SK-MEL-5 (cell line): ENCODE measurements at regions not wholly inside any gene's neighbourhood (a gene's known extent, or its start where the extent isn't known, plus 50 kb on each side); places are given as distances from the start of the nearest gene placed in this dataset.

Experiments used
- DNase-seq: peaks from one replicate; pipeline ENCODE4 v3.0.0-alpha.2; 2016; ENCODE audit warnings: low read depth, low spot score
- in situ Hi-C: cut with HindIII; loops from 2 replicates; pipeline ENCODE4 v1.10.0; 2016; ENCODE audit warnings: low sequenced_read_pairs, high pct_unique_total_duplicates, low pct_unique_long_range_greater_than_20kb

DNA sequence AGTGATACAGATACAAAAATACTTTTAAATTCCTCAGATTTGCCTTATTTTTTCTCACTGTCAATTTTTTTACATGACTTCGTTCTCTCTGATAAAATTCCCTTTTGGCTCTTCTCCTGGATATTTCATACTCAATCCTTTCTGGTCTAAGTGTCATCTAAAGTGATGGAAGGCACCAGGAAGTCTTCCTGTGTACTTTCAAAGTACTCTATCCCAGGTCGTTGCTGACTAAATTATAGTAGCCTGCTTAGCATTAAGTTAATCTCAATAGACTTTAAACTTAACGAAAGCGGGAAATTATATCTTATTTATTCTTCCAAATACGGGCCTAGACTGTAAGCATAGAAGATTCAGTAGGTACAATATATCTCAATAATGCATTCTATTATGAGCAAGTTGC lies 67.8 kb downstream of the CASP12 start:
- DNase-seq = no peak
- in situ Hi-C loops = no loop called here

DNA sequence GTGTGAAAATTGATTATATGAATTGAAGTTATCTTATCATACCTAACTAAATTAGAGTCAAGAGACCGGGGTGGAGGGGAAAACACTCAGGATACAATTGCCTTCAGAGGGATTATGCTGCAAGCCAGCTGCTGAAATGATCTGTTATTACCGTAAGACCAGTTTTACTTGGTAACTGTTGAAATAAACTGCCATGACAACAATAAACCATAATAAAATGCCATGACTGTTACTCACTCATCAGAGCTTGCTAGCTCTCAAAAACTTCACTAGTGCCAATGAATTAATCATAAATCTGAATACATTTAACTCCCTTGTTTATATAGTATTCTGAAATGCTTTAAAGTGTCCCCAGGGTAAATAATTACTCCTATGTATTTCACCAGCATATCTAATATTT lies 68.2 kb downstream of the CASP12 start:
- no peak for DNase-seq
- in situ Hi-C loops = no loop called here

DNA sequence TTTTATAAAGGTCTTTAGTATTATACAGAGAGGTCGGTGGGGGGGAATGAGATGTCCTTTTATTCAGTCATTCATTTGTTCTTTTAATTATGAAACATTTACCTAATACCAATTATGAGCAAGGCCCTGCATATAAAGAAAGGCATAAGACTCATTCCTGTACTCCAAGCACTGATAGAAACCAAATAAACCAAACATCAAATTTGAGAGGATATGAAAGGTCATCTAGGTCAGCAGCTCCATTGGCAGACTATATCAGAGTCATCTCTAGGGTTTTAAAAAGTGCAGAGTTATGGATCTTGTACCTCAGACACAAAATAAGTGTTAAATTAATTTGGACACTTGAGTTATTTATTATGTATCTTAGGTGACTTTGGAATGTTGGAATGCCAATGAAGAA lies 71.5 kb downstream of the CASP12 start:
- no peak for DNase-seq
- in situ Hi-C loops = no loop called here

DNA sequence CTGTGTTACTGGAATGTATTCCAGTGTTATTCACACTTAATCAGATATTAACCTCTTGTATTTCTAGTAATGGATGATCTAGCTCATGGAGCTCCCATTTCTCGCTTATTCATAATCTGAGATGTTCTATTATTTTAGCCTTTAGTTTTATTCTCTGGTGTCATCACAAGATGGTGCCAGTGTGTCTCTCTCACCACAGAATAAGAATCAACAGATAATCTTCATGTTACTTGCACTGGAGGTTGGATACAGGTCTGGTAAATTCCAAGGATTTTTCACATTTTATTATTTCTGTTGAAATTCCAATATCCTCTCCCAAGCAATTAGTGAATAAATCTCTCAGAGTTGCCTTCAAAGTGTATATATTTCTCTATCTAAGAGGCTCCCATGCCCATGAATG lies 74.6 kb downstream of the CASP12 start:
- in situ Hi-C loops = no loop called here
- DNase-seq = peak; percentile 43

DNA sequence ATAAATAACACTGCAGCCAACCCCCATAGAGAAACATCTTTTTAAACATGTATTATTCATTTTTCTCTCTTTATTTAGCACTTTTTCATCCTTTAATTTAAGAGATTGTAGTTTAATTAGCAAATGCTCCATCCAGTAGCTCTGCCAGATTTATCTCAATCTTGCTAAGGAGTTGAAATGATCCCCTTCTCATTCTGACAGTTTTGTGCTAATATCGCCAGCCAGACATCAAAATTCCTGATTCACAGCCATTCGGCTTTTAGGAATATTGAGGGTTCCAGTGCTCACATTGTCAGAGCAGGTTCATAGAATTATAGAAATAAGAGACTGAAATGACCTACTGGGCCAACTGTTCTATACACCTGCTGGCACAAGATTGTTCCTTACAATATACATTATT lies 77.8 kb downstream of the CASP12 start:
- no peak for DNase-seq
- in situ Hi-C loops = no loop called here

DNA sequence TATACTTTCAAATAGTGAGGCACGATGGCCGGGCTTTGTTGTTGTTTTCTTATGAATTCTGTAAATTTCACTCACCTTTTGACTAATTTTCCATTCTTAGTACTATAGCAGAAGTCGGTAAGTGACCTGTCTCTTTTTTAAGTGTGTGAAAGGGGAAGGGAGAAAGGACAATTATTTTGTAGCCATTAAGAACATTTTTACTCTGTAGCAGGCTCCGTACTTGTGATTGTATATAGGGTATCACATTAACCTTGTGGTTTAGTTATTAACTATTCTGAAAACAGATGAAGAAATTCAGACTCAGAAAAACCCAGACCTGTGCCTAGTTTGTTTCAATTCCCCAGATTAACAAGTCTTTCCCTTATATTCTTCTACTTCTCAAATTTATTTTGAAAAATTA lies 78.7 kb downstream of the CASP12 start:
- DNase-seq = no peak
- in situ Hi-C loops = no loop called here

DNA sequence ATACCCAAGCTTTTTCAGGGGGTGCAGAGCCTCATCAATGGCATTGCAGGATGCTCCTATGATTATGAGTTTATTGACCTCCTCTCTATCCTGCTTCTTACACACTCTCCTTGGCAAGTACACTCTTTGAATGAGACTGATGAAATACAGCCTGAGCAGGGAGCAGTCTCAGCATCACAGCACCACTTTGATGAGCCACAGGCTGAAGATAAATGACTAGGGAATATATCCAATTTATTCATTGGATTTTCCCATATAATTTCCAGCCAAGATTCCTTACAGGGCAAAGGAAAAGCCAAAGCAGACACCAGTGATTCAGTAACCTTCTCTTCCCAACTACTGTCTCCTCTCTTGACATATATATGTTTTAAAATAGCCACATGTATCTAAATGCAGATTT lies 79.2 kb downstream of the CASP12 start:
- in situ Hi-C loops = no loop called here
- DNase-seq = no peak

DNA sequence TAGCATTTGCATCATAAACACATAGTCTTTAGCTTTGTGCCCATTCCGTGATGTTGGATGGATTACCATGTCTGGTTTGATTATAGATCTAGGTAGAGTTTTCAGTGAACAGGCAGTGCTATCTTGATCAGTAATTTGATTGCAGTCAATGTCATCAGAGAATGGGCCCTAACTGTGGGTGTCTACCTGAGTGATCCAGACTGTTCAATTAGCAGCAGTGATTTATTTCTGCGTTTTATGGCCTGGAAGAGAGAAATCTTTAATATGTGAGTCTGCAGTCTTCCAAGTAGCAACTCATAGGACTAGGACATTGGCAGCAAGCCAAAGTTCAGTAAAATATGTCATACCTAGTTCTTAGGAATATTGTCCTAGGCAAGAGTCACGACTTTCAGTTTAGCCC lies 80.3 kb downstream of the CASP12 start:
- no peak for DNase-seq
- in situ Hi-C loops = no loop called here

DNA sequence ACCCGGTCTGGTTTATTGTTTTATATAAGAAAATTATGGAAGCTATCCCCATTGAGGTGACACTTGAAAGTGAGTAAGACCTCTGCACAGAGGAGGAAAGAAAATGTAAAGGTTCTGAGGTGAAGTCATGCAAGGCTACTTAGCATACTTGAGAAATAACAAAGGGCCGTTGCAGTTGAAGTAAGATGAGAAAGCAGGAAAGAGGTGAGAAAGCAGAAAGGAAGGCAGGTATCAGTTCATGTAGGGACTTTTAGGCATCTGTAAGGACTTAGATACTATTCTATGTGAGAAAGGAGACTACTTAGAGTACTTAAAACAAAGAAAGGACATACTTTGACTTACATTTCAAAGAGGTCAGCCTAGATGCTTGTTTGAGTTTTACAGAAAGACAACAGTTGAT lies 84.7 kb downstream of the CASP12 start:
- no peak for DNase-seq
- in situ Hi-C loops = no loop called here

GRCh38 chr11:104812103-104812788 lies 86.0 kb downstream of the CASP12 start:
- DNase-seq = no peak
- in situ Hi-C loops = no loop called here

- in situ Hi-C loops = no loop called here
- no peak for DNase-seq
Measured at GRCh38 chr11:104803776-104804175, 94.5 kb downstream of the CASP12 start.

DNA sequence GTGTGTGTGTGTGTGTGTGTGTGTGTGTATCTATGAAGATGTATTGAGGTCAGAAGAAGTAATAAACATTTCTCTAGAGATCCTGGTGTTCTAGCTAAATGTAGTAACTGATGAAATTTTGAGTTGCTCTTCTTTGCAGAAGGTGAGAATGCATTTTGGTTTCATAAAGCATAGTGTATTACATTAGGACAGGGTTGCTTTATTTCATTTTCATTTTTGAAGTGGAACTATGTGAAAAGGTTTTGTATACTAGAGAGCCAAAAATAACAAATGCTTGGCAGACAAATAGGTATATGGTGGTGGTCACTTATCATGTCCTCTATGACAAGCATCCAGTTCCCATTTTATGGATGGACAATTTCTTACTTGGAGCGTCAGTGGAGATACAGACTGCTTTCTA lies 99.0 kb downstream of the CASP12 start:
- no peak for DNase-seq
- in situ Hi-C loops = no loop called here

DNA sequence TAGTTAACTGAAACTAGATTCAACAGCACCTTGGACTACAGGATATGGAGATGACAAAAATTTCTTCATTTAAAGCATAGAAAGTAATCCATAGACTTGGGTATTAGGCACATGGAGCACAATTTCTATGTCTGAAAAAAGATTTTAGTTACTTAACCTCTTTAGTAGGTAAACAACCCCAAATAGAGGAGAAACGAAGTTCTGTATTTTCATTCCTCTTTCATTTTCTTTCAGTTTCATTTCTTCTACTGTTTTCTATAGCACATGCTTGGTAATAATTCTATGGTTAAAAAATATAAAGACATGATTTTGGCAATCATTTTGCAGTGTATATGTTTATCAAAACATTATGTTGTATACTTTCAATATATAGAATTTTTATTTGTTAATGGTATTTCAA lies 99.5 kb downstream of the CASP12 start:
- in situ Hi-C loops = no loop called here
- no peak for DNase-seq

DNA sequence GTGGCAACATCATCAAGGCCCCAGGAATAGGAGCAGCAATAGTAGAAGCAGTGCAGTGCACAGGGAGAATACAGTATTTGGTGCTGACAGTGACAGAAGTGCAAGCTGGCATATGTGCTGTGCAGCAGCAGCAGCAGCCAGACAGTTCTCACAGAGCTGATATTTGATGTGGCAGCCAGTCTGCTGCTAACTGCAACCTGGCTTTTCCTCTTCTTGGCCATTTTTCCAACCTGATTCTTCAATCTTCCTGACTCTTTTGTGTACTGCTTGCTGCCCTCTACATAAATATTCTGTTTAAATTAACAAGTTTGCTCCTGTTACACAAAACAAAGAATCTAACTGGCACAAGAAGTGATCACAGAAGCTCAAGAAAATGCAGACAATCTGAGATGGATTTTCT lies 102.0 kb downstream of the CASP12 start:
- in situ Hi-C loops = no loop called here
- DNase-seq = no peak

DNA sequence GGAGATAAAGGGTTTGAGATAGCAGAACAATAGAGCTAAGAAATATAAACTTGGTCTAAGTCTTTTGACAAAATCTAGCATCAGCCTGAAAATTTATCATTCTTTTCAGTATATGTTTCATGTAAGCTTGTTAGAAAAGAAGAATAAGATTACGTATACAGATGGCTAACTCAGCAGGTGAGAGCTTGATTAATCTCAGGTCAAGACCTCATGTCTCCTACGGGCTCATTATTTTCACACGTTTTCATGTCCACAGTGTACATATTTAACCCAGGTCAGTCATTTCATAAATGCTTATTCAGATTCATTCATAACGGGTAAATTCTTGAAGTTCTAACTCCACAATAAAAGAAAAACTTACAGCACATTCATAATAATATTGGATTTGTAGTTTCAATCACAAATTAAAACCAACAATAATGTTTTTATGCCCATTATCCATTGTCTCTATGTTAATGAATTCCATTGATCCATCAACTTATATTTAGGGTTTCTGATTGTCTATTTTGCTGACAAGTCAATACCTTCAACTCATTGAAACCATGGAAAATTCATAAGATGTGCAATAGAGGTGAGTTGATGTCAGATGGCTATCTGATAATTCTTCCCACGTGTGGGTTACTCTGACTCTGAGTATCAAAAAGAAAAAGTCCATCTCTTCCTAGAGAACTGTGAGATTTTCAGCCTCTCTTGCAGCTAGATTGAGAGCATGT lies 102.6 kb downstream of the CASP12 start:
- in situ Hi-C loops = no loop called here
- DNase-seq = no peak

GRCh38 chr11:104792861-104793260 lies 105.4 kb downstream of the CASP12 start:
- no peak for DNase-seq
- in situ Hi-C loops = no loop called here

DNA sequence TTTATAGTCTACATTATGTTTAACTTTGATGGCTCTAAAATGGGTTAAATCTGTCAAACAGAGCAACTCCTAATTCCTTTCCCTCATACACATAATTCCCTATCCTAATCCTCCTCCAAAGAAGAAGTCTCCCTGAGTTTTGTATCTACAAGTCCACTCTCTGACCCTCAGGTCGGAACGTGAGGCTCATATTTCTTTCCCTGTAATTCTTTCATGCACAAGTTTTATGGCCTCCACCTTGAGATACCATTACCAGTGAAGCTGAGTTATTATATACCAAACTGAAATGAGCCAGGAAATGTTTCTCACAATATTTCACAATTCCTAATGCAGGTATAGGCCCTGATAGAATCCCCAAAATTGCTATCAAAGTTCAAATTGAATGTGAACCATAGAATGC lies 106.4 kb downstream of the CASP12 start:
- no peak for DNase-seq
- in situ Hi-C loops = no loop called here

GRCh38 chr11:104784684-104785460 lies 113.4 kb downstream of the CASP12 start:
- in situ Hi-C loops = no loop called here
- no peak for DNase-seq

- in situ Hi-C loops = no loop called here
- DNase-seq = peak; percentile 86
Measured at GRCh38 chr11:104783241-104783640, 115.0 kb downstream of the CASP12 start.
